NCI-H187 treated with DMSO at 0.1 percent for 48 hours (cell line): ENCODE measurements at regions not wholly inside any gene's neighbourhood (a gene's known extent, or its start where the extent isn't known, plus 50 kb on each side); places are given as distances from the start of the nearest gene placed in this dataset.
"Not testable (repeated sequence)": the region's sequence is repeated elsewhere in the genome, so short reads cannot be mapped to it uniquely, and the experiment has no call there.

ENCODE experiments used
- DNase-seq: peaks from one replicate; lab custom pipeline; 2025; lab: John Stamatoyannopoulos, UW

GRCh38 chr4:138500869-138501268 lies 258.7 kb upstream of the SLC7A11 start:
- DNase-seq, result no peak

- no peak for DNase-seq
These were observed 257.5 kb upstream of the SLC7A11 start for GRCh38 chr4:138499627-138500026.

GRCh38 chr4:138494931-138495330 lies 252.8 kb upstream of the SLC7A11 start:
- DNase-seq, result no peak

GRCh38 chr4:138494116-138494515 lies 252.0 kb upstream of the SLC7A11 start:
- no peak for DNase-seq

GRCh38 chr4:138492176-138492575 lies 250.0 kb upstream of the SLC7A11 start:
- DNase-seq, result no peak

- no peak for DNase-seq
These were observed 246.4 kb upstream of the SLC7A11 start for GRCh38 chr4:138488533-138488932.

GRCh38 chr4:138487670-138488069 lies 245.5 kb upstream of the SLC7A11 start:
- no peak for DNase-seq

GRCh38 chr4:138487230-138487629 lies 245.1 kb upstream of the SLC7A11 start:
- DNase-seq, result no peak

GRCh38 chr4:138485498-138485897 lies 243.3 kb upstream of the SLC7A11 start:
- DNase-seq, result no peak

GRCh38 chr4:138475116-138475515 lies 233.0 kb upstream of the SLC7A11 start:
- no peak for DNase-seq

GRCh38 chr4:138473339-138473738 lies 231.2 kb upstream of the SLC7A11 start:
- DNase-seq, result no peak

GRCh38 chr4:138460477-138461414 lies 218.6 kb upstream of the SLC7A11 start:
- no peak for DNase-seq

- DNase-seq, result no peak
These were observed 216.6 kb upstream of the SLC7A11 start for GRCh38 chr4:138458751-138459150.

GRCh38 chr4:138456349-138456748 lies 214.2 kb upstream of the SLC7A11 start:
- not testable (repeated sequence) for DNase-seq

GRCh38 chr4:138455097-138455496 lies 212.9 kb upstream of the SLC7A11 start:
- no peak for DNase-seq

- DNase-seq, result no peak
These were observed 210.7 kb upstream of the SLC7A11 start for GRCh38 chr4:138452826-138453225.

GRCh38 chr4:138451276-138451663 lies 209.1 kb upstream of the SLC7A11 start:
- DNase-seq, result no peak

GRCh38 chr4:138450546-138451275 lies 208.6 kb upstream of the SLC7A11 start:
- no peak for DNase-seq

- no peak for DNase-seq
These were observed 207.8 kb upstream of the SLC7A11 start for GRCh38 chr4:138449938-138450337.

GRCh38 chr4:138448169-138448568 lies 206.0 kb upstream of the SLC7A11 start:
- no peak for DNase-seq

GRCh38 chr4:138446456-138446855 lies 204.3 kb upstream of the SLC7A11 start:
- no peak for DNase-seq

GRCh38 chr4:138445098-138445497 lies 202.9 kb upstream of the SLC7A11 start:
- no peak for DNase-seq

GRCh38 chr4:138444260-138444659 lies 202.1 kb upstream of the SLC7A11 start:
- DNase-seq, result no peak
